ENCODE measurements at regions not wholly inside any gene's neighbourhood (a gene's known extent, or its start where the extent isn't known, plus 50 kb on each side); places are given as distances from the start of the nearest gene placed in this dataset.

- DNase-seq (ENCODE audit: low read depth in 4 of 4, low spot score in 3 of 4): no peak
Observed at GRCh38 chr13:64877176-64877575, 2353.0 kb downstream of the PCDH9 start.

- no peak for DNase-seq (ENCODE audit: low read depth in 4 of 4, low spot score in 3 of 4)
Observed at GRCh38 chr13:64871742-64872141, 2358.4 kb downstream of the PCDH9 start.

DNA sequence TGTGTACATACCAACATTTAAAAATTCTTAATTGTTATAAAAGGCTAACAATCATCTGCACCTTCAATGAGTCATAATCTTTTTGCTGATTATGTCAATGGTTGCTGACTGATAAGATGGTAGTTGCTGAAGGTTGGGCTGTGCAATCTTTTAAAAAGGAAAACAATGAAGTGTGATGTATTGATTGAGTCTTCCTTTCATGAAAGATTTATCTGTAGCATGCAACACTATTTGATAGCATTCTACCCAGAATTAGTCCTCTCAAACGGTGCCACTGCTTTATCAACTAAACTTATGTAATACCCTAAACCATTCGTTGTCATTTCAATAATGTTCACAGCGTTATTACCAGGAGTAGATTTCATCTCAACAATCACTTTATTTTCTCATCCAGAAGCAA, 2360.6 kb downstream of the PCDH9 start:
- no peak for DNase-seq (ENCODE audit: low read depth in 4 of 4, low spot score in 3 of 4)

GRCh38 chr13:64867856-64868255, 2362.3 kb downstream of the PCDH9 start:
- no peak for DNase-seq (ENCODE audit: low read depth in 4 of 4, low spot score in 3 of 4)

DNA sequence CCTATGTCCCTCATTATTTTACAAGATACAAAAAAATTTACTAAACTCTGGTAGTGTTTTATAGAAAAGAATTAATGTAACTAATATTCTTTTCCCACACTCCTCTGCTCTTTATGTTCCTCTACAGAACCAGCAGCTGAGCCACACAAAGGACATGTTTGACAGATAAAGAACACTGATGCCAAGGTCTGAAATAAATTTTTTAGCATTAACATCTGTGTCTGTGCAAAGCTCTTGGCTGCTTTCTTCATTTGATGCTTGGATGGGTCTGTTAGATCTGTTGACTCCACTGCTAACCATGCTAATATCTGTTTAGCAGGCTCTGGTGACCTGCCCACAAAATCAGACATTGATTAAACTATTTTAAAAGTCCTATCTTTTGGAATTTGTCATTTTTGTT, 2363.8 kb downstream of the PCDH9 start:
- no peak for DNase-seq (ENCODE audit: low read depth in 4 of 4, low spot score in 3 of 4)

GRCh38 chr13:64855506-64855905, 2374.6 kb downstream of the PCDH9 start:
- peak; percentile 6 to 18 (median 14) for DNase-seq (ENCODE audit: low read depth in 4 of 4, low spot score in 3 of 4)

GRCh38 chr13:64850017-64850416, 2380.1 kb downstream of the PCDH9 start:
- DNase-seq (ENCODE audit: low read depth in 4 of 4, low spot score in 3 of 4): no peak

DNA sequence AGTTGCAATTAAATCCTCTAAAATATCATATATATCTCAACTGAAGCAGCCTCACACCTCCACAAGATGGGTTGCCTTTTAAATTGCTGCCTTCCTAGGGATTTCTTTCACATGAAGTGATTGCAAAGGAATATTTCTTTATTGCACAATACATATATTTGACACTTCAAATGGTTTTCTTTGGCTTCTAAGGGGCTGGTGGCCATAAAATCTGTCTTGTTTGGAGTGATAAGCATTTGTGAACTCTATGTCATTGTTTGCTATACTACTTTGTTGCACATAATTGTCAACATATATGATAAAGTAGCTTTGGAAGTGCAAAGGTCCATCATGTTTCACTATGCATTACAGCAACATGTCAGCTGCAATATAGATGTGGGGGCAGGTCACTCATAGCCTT, 2380.9 kb downstream of the PCDH9 start:
- no peak for DNase-seq (ENCODE audit: low read depth in 4 of 4, low spot score in 3 of 4)

GRCh38 chr13:64847767-64848166, 2382.4 kb downstream of the PCDH9 start:
- DNase-seq (ENCODE audit: low read depth in 4 of 4, low spot score in 3 of 4): no peak

DNA sequence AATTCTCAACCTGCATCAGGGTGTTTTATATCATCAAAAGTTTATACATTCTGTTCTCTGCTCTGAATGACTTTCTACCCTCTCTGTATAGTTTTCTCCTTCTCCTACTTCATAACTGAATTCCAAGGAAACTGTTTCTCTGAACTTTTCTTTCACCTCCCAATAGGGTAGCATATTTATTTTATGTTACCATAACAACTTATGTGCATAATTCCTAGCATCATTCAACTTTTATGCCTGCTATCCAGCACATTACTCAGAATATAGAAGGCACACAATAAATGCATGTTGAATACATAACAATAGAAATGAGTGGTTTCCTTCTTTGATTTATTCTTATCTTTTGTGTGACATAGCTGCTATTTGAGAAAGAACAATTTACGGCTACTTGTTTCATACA, 2385.0 kb downstream of the PCDH9 start:
- no peak for DNase-seq (ENCODE audit: low read depth in 4 of 4, low spot score in 3 of 4)

GRCh38 chr13:64819081-64819480, 2411.1 kb downstream of the PCDH9 start:
- DNase-seq (ENCODE audit: low read depth in 4 of 4, low spot score in 3 of 4): no peak

DNA sequence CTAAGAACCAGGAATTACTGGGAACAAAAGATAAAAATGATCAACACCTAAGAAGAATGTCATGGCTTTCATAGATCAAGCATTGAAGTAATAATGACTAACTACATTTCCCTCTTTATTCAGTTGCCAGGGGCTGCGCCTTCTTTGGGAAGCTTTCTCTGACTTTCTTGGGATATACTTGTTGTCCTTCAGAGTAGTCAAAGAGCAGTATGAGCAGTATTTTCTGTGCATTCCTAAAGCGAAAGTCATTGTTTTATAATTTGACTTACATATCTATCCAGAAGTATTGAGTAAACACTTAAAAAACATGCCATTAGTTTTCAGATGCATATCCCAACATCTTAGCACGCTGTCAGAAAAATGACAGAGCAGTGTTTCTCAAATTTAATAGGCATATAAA, 2412.4 kb downstream of the PCDH9 start:
- DNase-seq (ENCODE audit: low read depth in 4 of 4, low spot score in 3 of 4): no peak

GRCh38 chr13:64810750-64811149, 2419.4 kb downstream of the PCDH9 start:
- DNase-seq (ENCODE audit: low read depth in 4 of 4, low spot score in 3 of 4): no peak

GRCh38 chr13:64808704-64809103, 2421.4 kb downstream of the PCDH9 start:
- DNase-seq (ENCODE audit: low read depth in 4 of 4, low spot score in 3 of 4): no peak

DNA sequence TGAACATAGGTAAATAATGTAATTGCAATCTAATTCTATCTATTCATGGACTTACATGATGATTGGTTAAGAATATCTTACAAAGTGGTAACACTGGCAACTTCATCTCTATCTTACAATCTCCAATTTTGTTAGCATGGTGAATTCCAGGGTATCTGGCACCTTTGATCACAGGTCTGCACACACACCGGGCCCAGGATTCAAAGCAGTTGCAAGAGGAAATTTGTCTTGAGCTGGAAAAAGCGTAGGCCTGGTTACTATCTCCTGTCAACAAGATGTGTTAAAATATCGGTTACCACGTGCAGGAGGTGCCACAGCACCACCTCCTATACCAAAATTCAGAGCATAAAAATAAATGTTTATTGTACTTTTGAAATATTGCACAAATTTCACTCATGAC, 2428.4 kb downstream of the PCDH9 start:
- DNase-seq (ENCODE audit: low read depth in 4 of 4, low spot score in 3 of 4): no peak

DNA sequence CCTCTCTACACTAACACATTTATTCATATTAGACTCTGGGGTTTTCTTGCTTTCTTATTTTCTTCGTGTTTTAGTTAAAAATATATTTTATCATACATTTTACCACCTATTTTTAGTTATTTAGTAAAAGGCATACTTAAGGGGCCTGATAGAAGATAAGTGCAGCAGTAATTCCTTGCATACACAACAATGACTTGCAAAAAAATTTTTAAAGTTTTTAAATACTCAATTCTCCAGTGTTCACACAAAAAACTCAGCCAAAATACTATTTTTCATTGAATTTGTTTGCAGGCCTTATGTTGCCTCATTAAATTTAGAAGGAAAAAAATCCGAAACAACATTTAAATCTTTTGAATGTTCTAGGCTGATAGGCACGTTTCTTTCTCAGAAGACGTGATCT, 2431.7 kb downstream of the PCDH9 start:
- DNase-seq (ENCODE audit: low read depth in 4 of 4, low spot score in 3 of 4): no peak

DNA sequence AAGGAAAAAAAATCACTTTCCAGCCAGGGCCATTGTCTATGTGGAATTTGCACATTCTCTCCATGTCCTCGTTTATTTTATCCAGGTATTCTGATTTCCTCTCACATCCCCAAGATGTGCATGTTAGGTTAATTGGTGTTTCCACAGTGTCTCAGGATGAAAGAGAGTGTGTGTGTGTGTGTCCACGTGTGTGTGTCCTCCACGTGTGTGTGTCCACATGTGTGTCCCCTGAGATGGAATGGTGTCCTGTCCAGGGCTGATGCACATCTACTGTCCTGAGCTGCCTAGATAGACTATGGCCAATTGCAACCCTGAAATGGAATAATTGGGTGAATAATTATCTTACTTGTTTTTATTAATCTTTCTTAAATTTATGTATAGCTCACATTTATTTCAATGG, 2436.5 kb downstream of the PCDH9 start:
- DNase-seq (ENCODE audit: low read depth in 4 of 4, low spot score in 3 of 4): no peak

DNA sequence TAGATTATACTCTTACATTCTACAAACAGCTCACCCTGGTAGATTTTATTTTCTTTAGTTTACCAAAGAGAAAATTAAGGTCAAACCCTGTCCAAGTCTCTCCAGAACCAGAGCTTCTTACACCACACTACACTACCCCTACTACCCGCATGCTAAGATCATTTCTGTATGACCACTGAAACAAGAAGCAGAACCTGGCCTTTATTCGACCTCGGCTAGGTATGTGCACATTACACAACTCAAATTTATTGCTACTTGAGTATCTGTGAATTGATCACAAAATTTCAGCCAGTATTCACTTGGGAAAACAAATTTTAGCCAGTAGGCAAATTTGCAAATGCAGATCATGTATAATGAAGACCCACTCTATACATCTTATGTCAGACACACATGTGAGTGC, 2437.0 kb downstream of the PCDH9 start:
- DNase-seq (ENCODE audit: low read depth in 4 of 4, low spot score in 3 of 4): no peak

DNA sequence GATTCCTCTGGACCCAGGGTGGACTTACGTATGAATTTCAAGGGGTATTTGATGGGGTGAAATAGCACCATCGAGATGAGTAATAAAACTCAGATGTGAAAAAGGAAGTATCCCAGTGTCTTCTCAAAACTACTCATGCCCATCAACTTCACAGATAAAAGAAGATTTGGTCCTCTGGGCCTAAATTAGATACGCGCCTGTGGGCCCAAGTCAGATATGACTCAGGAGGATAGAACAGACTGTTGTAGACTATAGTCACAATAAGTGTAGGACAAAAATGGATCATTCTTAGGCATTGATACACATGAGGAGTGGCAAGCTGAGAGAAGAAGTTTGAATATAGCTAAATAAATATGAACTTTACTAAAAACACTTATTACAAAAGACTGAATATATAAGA, 2438.8 kb downstream of the PCDH9 start:
- no peak for DNase-seq (ENCODE audit: low read depth in 4 of 4, low spot score in 3 of 4)

GRCh38 chr13:64782466-64782865, 2447.7 kb downstream of the PCDH9 start:
- no peak for DNase-seq (ENCODE audit: low read depth in 4 of 4, low spot score in 3 of 4)

- DNase-seq (ENCODE audit: low read depth in 4 of 4, low spot score in 3 of 4): no peak
Observed at GRCh38 chr13:64778002-64778401, 2452.1 kb downstream of the PCDH9 start.

DNA sequence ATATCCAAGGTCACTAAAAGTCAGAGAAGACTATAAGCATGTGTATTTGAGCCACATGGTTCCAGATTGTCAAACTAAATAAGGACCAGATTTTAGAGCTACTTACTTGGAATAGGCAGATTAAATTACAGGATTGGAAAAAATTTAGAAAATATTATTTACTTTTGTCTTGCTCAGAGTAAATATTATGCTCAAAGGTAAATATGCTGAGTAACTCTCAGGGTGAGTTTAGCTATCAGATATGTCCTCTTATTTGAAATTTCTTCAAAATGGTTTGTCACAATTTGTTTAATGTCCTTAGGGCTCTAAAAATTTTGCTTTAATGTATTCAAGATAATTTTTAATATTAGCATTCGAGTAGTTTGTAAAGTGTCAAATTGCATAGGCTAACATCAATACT, 2455.2 kb downstream of the PCDH9 start:
- DNase-seq (ENCODE audit: low read depth in 4 of 4, low spot score in 3 of 4): no peak

- DNase-seq (ENCODE audit: low read depth in 4 of 4, low spot score in 3 of 4): no peak
Observed at GRCh38 chr13:64770743-64771142, 2459.4 kb downstream of the PCDH9 start.

DNA sequence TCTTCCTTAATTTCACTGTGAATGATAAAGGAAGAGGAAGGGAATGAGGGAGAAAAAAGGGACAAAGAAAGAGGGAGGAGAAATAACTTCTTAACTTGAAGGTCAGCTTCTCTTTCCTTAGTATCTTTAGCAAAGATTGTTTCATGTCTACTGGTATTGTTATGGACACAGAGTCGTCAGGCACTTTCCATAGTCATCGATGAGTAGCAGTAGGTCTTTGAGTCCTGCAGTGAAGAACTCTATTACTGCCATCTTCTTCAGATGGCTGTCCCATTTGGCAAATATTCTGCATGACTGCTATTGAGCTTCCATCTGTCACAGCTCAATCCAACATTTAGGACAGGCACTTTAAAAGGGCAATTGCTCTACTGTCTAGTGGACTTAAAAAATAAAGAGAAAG, 2463.1 kb downstream of the PCDH9 start:
- DNase-seq (ENCODE audit: low read depth in 4 of 4, low spot score in 3 of 4): no peak

Measured in right renal pelvis (tissue), 4 donors.